Body of pancreas (tissue), 4 donors: ENCODE measurements at regions not wholly inside any gene's neighbourhood (a gene's known extent, or its start where the extent isn't known, plus 50 kb on each side); places are given as distances from the start of the nearest gene placed in this dataset.

Source experiments
- CTCF ChIP-seq, 7 experiments: fragments of 450-650 bp in 4 of 7; fragments of 200-600 bp in 3 of 7; sonication (generic) in 3 of 7; IDR thresholded peaks; one replicate each; pipeline ENCODE4 v1.5.1; 2016 to 2019; ENCODE audit warnings: antibody characterized with exemption in 7 of 7
- POLR2A ChIP-seq, 3 donors: fragments of 450-650 bp; IDR thresholded peaks; one replicate each; pipeline ENCODE4 v1.6.1; 2016; ENCODE audit warnings: antibody characterized with exemption in 3 of 3, mild to moderate bottlenecking in 2 of 3

GRCh38 chr18:27614951-27615844 is 430.1 kb upstream of the CHST9 start:
- TF ChIP-seq CTCF (IDR thresholded peaks at IDR 0.05) (no peak), POLR2A (IDR thresholded peaks at IDR 0.05) (no peak)
